Frontal cortex (tissue), 3 donors: ENCODE measurements at regions not wholly inside any gene's neighbourhood (a gene's known extent, or its start where the extent isn't known, plus 50 kb on each side); places are given as distances from the start of the nearest gene placed in this dataset.
"Not testable (repeated sequence)": the region's sequence is repeated elsewhere in the genome, so short reads cannot be mapped to it uniquely, and the experiment has no call there.

Source experiments
- DNase-seq, 2 donors: peaks; one replicate each; pipeline ENCODE4 v3.0.0; 2012; ENCODE audit warnings: low spot score in 2 of 2
- FAIRE-seq: peaks from 2 replicates; lab custom pipeline; 2012; peaks lifted over from hg19 to GRCh38; lab: Jason Lieb, UNC
- donor health status: control.
- donor health status: control.
- donor health status: control.

DNA sequence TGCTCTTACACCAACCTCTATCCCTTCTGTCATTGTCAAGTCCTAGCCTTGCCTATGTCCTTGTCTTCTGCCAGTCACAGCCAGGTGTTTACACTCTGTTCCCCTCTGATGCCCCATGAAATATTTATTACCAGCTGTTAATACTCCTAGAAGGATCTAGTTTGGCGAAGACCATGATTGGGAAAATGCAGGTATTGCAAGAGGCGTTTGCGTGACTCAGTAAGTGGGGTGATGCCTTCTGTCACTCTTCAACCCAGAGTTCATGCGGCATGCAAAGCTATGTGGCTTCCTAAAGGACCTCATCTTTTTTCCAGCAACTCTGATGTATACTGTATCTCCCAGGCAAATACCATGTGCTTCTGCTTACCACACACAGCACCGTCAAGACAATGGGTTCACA, 81.8 kb upstream of the GJB6 start:
- no peak for DNase-seq
- FAIRE-seq: no peak

DNA sequence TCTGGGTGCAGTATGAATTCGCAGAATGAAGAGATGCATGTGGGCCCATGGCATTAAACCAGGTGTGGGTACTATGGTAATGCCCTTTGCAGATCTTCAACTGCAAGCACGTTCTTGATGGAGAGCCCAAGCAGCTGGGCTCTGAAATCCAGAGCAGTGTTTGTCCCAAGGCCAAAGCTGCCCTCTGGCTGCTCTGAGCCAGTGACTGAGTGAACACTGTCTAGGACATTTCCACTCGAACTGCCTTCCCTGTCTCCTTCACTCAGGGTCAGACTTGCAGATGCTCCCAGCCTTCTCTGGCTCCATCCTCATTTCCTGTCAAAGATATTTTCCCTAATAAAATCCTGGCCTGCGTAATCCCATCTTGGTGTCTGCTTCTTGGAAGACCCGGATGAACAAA, 80.2 kb upstream of the GJB6 start:
- FAIRE-seq (no peak), DNase-seq (no peak)

DNA sequence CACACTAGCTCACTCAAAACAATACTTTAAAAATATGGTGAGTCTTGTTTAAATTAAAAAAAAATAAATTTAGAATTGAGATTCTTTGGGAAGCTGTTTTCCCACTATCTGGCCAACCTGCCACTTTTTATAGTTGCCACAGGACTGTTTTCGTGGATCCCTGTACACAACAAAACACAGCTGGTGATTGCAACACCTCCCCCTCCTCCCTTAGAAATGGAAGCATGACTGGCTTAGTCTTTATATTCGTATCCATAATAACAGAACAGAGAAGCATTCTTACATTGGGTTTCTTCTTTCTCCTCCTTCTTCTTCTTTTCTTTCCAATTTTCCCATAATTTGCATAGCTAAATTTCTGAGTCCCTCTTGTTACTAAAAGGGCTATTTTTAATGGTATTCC, 79.5 kb upstream of the GJB6 start:
- FAIRE-seq (no peak), DNase-seq (no peak)

DNA sequence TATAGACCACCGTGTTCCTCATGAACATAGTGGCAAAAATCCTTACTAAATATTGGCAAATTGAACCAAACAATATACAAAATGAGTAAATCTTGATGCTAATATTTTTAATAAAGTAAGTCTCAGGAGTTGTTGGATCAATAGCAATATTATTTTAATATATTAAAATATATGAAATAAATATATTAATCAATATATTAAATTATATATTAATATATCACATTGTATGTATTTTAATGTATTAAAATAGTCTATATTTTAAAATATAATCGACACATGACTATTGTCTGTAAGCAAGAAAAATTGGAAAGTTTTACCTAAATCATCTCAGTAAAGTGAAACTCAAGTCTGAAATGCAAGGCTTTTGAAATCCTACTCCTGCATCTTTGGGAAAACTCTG, 78.9 kb upstream of the GJB6 start:
- FAIRE-seq: peak; percentile 76
- no peak for DNase-seq

DNA sequence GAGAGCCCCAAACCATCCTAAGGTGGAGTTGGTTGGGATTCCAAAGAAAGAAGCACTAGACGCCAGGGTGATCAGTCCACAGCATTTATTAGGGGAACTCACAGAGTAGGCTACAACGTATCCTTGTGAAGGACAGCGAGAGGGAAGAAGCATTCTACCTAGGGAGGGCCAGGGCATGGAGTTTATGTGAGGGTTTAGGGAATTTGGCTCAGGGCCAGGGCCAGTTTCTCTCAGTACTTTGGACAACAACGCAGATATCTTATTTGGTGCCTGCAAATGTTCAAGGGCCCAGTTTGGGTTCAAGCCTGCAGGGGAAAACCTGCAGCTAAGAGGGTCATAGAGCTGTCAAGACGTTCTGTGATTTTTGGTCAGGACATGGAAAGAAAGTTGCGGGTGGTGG, 73.9 kb upstream of the GJB6 start:
- no peak for FAIRE-seq

DNA sequence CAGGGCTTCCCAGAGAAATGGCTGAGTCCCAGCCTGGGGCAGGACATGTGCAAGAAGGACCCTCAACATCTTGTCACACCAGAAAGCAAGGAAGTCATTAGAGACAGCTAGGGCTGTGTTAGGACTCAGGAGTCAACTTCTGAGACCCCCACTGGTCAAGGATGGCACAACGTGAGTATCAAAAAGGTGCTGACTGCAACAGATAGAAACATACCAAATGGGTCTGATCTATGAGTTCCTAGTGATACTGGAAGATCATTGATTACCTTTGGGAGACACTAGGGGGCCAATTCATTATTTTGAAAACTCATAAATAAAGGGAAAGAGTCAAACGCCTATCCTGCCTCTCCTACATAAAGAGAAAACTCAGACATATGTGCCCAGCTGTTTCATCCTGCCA, 73.5 kb upstream of the GJB6 start:
- DNase-seq: no peak
- no peak for FAIRE-seq

More for the DNA sequence above, 73.9 kb upstream of the GJB6 start:
- DNase-seq: no peak

DNA sequence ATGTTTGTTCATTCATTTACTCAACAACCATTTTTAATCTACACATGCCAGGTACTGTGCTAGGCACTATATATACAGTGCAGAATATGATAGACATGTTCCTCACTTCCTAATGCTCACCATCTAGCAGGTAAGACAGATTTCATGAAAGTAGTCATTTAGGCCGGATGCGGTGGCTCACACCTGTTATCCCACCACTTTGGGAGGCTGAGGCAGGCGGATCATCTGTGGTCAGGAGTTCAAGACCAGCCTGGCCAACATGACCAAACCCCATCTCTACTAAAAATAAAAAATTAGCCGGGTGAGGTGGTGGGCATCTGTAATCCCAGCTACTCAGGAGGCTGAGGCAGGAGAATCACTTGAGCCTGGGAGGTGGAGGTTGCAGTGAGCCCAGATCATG, 71.9 kb upstream of the GJB6 start:
- not testable (repeated sequence) for FAIRE-seq

DNA sequence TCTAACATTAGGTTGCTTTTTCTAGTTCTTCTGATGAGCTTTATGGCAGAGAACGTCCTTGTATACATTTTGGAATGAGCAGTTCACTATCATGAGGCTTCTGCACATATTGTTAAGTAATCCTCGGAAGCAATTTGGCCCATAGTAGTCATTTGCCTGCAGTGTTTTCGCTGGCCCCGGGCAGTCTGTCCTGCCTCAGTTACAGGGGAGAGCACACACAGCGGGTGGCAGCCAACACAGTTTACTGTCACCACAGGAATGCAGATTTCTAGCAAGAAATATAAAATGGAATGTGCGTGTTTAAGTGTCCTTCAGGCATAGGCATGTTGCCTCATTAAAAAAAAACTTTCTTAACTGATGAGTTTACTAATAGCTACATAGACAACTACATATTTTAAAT, 71.5 kb upstream of the GJB6 start:
- no peak for FAIRE-seq

More for the DNA sequence above, 71.9 kb upstream of the GJB6 start:
- not testable (repeated sequence) for DNase-seq

DNA sequence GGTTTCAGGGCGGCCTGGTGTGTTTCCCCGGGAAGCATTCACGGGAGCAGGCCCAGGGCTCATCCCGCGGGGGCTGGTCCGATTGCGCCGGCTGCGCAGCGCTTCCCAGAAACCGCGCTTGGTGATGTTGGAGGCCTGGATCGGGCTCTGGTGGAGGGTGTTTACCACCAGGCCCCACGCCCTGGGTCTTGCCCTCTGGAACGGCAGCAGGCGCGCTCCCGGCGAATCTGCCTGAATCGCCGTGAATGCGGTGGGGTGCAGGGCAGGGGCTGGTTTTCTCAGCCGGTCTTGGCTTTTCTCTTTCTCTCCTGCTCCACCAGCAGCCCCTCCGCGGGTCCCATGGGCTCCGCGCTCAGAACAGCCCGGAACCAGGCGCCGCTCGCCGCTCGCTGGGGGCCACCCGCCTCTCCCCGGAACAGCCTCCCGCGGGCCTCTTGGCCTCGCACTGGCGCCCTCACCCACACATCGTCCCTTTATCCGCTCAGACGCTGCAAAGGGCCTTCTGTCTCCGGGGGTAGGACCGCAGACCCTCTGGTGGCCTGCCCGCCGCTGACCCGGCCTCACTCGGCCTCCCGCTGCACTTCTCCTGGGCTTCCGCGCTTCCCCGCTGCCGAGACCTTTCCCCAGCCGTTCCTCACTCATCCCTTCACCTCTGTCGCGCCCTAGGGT, 69.4 kb upstream of the GJB6 start:
- FAIRE-seq (no peak), DNase-seq (peak in 1 of 2 donors; percentile 20)

More for the DNA sequence above, 71.5 kb upstream of the GJB6 start:
- DNase-seq: no peak

DNA sequence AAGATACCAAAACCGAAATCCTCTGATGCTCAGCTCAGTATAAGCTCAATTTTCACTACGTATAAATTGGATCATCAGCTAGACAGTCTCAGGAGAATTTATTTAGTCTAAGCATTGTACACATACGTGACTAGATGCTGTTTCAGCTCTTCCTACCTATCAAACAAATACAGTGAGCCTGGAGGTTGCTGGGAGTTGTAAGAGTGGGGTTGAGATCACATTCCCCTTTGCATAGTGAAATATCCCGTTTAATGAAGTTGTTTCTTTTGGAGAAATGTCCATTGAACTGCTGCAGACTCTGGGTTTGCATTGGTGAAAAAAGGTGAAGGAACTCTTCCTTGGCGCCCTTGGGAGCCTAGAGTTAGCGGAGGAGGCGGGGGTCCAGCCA, 68.9 kb upstream of the GJB6 start:
- no peak for FAIRE-seq
- DNase-seq: no peak

DNA sequence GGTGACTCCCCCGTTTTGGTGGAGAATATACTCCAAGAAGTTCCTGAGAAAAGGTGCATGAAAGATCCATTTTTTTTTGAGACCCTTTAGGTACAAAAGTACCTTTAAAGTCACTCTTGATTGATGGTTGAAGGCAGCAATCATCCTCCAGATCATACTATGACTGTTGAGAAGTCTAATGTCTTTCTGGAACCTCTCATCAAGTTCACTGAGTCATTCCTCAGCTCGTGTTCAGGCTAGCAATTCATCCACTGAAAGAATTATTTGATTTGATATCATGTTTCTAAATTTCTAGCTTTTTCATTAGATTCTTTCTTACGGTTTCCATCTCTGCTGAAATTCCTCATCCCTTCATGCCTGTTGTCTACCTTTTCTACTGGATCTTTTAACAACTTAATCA, 65.1 kb upstream of the GJB6 start:
- no peak for FAIRE-seq

DNA sequence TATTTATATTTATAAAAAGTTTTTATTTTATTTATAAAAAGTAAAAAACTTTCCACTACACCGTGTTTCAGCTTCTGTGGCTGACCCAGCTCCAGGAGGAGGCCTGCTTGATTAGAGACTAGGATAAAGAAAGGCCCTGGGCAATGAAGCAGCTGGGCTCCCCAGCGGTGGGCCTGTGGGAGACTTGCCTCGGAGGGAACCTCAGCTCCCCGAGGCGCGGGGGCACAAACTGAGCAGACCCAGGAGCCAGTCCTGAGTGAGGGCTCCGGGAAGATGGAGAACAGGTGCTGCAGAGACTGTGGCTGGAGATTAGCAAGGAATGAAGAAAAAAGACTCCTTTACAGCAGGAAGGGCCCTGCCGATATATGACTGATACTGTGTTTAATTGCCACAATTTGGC, 63.8 kb upstream of the GJB6 start:
- FAIRE-seq (no peak), DNase-seq (no peak)

More for the DNA sequence above, 65.1 kb upstream of the GJB6 start:
- DNase-seq: no peak

DNA sequence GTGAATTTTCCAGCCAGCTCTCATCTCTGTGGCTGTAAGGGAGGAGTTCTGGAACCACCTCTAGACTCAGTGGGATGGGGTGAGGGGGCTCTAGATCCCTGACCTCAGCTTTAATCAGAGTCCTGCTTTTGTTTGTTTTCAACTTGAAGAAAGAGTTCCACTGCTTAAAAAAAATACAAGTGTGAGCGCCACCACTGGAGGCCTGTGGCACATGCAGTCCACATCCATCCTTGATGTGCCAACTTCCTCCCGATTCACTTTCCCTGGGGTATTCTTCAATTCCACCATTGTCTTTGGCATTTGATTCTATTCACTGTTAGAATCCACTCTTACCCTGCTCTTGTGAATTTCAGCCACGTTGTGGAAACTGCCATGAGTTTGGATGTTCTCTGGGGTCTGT, 62.4 kb upstream of the GJB6 start:
- FAIRE-seq (no peak), DNase-seq (no peak)

DNA sequence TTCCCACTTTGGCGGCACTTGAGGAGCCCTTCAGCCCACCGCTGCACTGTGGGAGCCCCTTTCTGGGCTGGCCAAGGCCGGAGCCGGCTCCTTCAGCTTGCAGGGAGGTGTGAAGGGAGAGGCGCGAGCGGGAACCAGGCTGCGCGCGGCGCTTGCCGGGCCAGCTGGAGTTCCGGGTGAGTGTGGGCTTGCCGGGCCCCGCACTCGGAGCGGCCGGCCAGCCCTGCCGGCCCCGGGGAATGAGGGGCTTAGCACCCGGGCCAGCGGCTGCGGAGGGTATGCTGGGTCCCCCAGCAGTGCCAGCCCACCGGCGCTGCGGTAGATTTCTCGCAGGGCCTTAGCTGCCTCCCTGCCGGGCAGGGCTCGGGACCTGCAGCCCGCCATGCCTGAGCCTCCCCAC, 60.2 kb upstream of the GJB6 start:
- not testable (repeated sequence) for FAIRE-seq, DNase-seq

DNA sequence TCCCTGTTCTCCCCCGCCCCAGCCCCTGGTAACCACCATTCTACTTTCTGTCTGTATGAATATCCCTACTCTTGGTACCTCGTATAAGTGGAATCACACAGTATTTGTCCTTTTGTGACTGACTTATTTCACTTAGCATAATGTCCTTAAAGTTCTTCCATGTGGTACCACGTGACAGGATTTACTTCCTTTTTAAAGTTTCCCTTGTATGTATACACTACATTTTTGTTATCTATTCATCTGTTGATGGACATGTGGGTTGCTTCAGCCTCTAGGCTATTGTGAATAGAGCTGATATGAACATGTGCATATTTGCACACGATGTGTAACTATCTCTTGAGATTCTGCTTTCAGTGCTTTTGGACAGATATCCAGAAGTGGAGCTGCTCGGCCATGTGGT, 59.6 kb upstream of the GJB6 start:
- FAIRE-seq (no peak), DNase-seq (no peak)

DNA sequence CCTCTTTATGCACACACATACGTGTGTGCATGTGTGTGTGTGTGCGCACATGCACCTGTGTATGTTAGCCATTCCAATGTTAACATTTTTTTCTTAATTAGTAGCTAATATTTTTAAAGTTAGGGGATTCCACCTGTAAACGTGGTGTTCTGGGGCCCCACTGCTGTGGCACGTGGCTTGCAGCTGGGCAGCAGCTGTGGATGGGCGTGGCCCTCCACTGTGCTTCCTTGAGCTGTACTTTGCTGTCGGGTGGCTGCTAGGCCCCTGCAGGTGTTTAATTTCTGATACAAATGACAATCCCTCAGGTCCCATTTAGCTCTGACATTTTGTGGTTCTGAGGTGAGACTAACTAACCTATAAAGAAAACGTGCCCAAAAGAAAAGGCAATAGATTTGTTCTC, 58.9 kb upstream of the GJB6 start:
- FAIRE-seq (no peak), DNase-seq (no peak)

DNA sequence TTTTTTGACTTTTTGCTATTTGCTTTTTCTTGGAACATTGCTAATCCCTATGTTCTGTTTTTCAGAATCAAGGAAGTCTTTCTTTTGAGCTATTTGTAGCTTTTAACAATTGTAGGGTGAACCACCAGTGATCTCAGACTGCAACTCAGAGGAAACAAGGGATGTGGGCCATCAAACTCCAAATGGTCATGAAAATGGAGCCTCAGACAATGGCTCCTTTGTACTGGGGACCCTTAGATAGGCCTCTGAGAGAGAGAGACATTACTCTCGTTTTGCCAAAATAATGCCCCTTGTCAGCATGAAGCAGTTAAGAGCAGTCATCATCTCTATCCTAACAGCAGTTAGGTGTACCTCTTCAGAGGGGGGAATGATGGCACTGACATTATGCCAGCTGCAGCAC, 56.4 kb upstream of the GJB6 start:
- DNase-seq (no peak), FAIRE-seq (no peak)

DNA sequence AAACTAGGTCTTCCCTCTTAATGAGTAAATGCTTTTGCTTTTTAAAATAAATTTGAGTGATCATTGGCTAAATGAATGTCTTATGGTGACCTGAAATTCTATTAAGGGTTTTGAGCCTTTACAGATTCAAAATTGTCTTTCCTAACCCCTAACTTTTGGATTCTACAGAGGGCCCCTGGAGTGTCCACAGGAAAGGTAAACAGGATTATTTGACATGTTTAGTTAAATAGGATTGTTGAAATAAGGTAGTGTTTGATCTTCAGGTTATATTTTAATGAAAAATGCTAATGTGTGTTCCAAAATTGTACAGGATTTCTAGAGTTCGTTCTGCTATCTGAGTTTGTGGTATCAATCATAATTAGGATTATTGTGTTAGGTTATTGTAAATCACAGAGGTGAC, 55.9 kb upstream of the GJB6 start:
- DNase-seq (no peak), FAIRE-seq (no peak)

DNA sequence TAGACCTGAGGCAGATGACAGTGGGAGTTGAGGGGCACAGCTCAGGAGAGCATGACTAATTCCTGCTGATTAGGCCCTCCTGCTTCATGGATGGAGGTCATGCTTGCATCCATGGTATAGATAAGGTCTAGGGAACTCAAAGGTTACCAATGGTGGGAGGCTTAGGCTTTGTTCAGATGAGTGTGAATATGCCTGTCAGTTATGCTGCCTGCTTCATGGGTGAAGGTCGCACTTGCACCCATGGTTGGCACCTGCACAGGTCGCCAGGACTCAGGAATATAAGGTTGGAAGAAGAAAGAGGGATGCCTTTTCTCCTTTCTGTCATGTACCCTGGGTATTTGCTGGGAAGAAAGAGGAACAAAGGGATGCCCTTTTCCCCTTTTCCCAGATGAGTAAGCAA, 53.4 kb upstream of the GJB6 start:
- FAIRE-seq (no peak), DNase-seq (no peak)
